A549 (cell line): ENCODE measurements at regions not wholly inside any gene's neighbourhood (a gene's known extent, or its start where the extent isn't known, plus 50 kb on each side); places are given as distances from the start of the nearest gene placed in this dataset.

Source experiments
- ATAC-seq, 2 experiments: fragments of 200-7000 bp in 1 of 2; fragments of >200 bp in 1 of 2; cut with Nextera tagmentation in 1 of 2; cut with Tn5 transposase in 1 of 2; 3 replicates each; pipeline versions ENCODE4 v1.8.0 to v1.9.1; 2018 to 2020; ENCODE audit warnings: mild to moderate bottlenecking in 1 of 2, moderate library complexity in 1 of 2
- CTCF ChIA-PET: fragments of 300-600 bp; sonication (Branson Sonifier 250); formaldehyde crosslinking; extraction: SDS; loops from one replicate; lab custom pipeline; 2021; ENCODE audit warnings: antibody characterized with exemption, inconsistent platforms; lab: Yijun Ruan, JAX
- POLR2A ChIA-PET: fragments of 350-600 bp; formaldehyde crosslinking; extraction: SDS; loops from one replicate; lab custom pipeline; 2021; ENCODE audit warnings: antibody characterized with exemption, inconsistent platforms; lab: Yijun Ruan, JAX
- DNase-seq, 2 experiments: peaks; one replicate each; pipeline versions ENCODE4 v3.0.0 to v3.0.0-alpha.2; 2011 to 2016; ENCODE audit warnings: low read depth in 1 of 2, low spot score in 1 of 2
- FAIRE-seq: peaks from 2 replicates; lab custom pipeline; 2011; peaks lifted over from hg19 to GRCh38; lab: Jason Lieb, UNC
- H3K27ac ChIP-seq, 2 experiments: fragments of >200 bp; sonication (Bioruptor Twin); formaldehyde crosslinking; 3 replicates each; pipeline ENCODE4 v1.5.1; 2016 to 2017
- H3K4me1 ChIP-seq: fragments of >200 bp; sonication (Bioruptor Twin); formaldehyde crosslinking; 3 replicates; pipeline ENCODE4 v1.6.1; 2016
- H3K4me2 ChIP-seq: fragments of >200 bp; sonication (Bioruptor Twin); formaldehyde crosslinking; 3 replicates; pipeline ENCODE4 v1.6.1; 2016
- H3K4me3 ChIP-seq: fragments of >200 bp; sonication (Bioruptor Twin); formaldehyde crosslinking; 3 replicates; pipeline ENCODE4 v1.5.1; 2016
- H3K9me3 ChIP-seq: fragments of >200 bp; sonication (Bioruptor Twin); formaldehyde crosslinking; 3 replicates; pipeline ENCODE4 v1.6.1; 2016
- BHLHE40 ChIP-seq: IDR thresholded peaks from 2 replicates; pipeline ENCODE4 v1.6.1; 2012; ENCODE audit warnings: low read depth, low read length, inconsistent platforms
- CHD2 ChIP-seq: fragments of 150-350 bp; IDR thresholded peaks from 2 replicates; pipeline ENCODE4 v1.6.1; 2014; ENCODE audit warnings: low read length; ENCODE audit not compliant: partially characterized antibody
- CHD4 ChIP-seq: fragments of 200-600 bp; sonication (generic); IDR thresholded peaks from 2 replicates; pipeline ENCODE4 v1.6.1; 2016; ENCODE audit warnings: antibody characterized with exemption, mild to moderate bottlenecking, borderline replicate concordance
- EHMT2 ChIP-seq: fragments of 200-600 bp; sonication (generic); IDR thresholded peaks from 2 replicates; pipeline ENCODE4 v1.6.1; 2016; ENCODE audit warnings: antibody characterized with exemption, low read depth, mild to moderate bottlenecking, moderate library complexity
- EP300 ChIP-seq, 2 experiments: fragments of >200 bp; sonication (Bioruptor Twin); formaldehyde crosslinking; IDR thresholded peaks; 2 replicates in 1 of 2; 3 replicates in 1 of 2; pipeline ENCODE4 v1.6.1; 2016 to 2017
- FOSL2 ChIP-seq, 2 experiments: fragments of 450-650 bp in 1 of 2; fragments of >200 bp in 1 of 2; sonication (Bioruptor Twin) in 1 of 2; formaldehyde crosslinking; IDR thresholded peaks; 2 replicates each; pipeline versions ENCODE4 v1.5.0 to v1.6.1; 2016 to 2020; ENCODE audit warnings: mild to moderate bottlenecking in 1 of 2, moderate library complexity in 1 of 2
- GATA3 ChIP-seq: IDR thresholded peaks from 2 replicates; pipeline ENCODE4 v1.6.1; 2012; ENCODE audit warnings: borderline replicate concordance
- HDAC2 ChIP-seq: fragments of 200-600 bp; sonication (generic); IDR thresholded peaks from 2 replicates; pipeline ENCODE4 v1.6.1; 2016
- HOXB13 ChIP-seq: fragments of 250-450 bp; sonication (Bioruptor Pico); IDR thresholded peaks from 2 replicates; pipeline ENCODE4 v1.5.0; 2020; ENCODE audit warnings: low read depth, mild to moderate bottlenecking, moderate library complexity
- KDM1A ChIP-seq: fragments of 200-600 bp; sonication (generic); IDR thresholded peaks from 2 replicates; pipeline ENCODE4 v1.6.1; 2016; ENCODE audit warnings: low read depth, mild to moderate bottlenecking
- MYC ChIP-seq: IDR thresholded peaks from 2 replicates; pipeline ENCODE4 v1.6.1; 2012; ENCODE audit warnings: mild to moderate bottlenecking, inconsistent platforms, low read length, improper control_type of control experiment, borderline replicate concordance
- POLR2A ChIP-seq: IDR thresholded peaks from 2 replicates; pipeline ENCODE4 v1.6.1; 2012; ENCODE audit warnings: mild to moderate bottlenecking, low read length
- RARB ChIP-seq: fragments of 250-450 bp; sonication (Bioruptor Pico); IDR thresholded peaks from 2 replicates; pipeline ENCODE4 v1.8.0; 2021; ENCODE audit warnings: mild to moderate bottlenecking, moderate library complexity
- RFX5 ChIP-seq: fragments of 450-650 bp; IDR thresholded peaks from 2 replicates; pipeline ENCODE4 v1.7.1; 2014; ENCODE audit warnings: antibody characterized with exemption, mild to moderate bottlenecking, moderate library complexity
- SMC3 ChIP-seq: fragments of >200 bp; sonication (Bioruptor Twin); formaldehyde crosslinking; IDR thresholded peaks from 3 replicates; pipeline ENCODE4 v1.6.1; 2018; ENCODE audit warnings: inconsistent platforms
- ZC3H11A ChIP-seq: fragments of 450-650 bp; IDR thresholded peaks from 2 replicates; pipeline ENCODE4 v1.6.1; 2014; ENCODE audit warnings: antibody characterized with exemption, mild to moderate bottlenecking
- ZNF302 ChIP-seq: fragments of 250-450 bp; sonication (Bioruptor Pico); IDR thresholded peaks from 2 replicates; pipeline ENCODE4 v1.9.0; 2021; ENCODE audit warnings: inconsistent platforms, mild to moderate bottlenecking, moderate library complexity
- WGBS: methylation state at CpG from one replicate; pipeline ENCODE4 v1.1.6; 2017; ENCODE audit errors: missing lambda C conversion rate; 5-methylcytosine and 5-hydroxymethylcytosine counted together
- TF ChIP-seq, protein P1 (sequence below): IDR thresholded peaks from 2 replicates; pipeline ENCODE4 v1.6.1; 2012
- TF ChIP-seq, protein P2 (sequence below): IDR thresholded peaks from 2 replicates; pipeline ENCODE4 v1.6.1; 2012; ENCODE audit warnings: low read depth, borderline replicate concordance
- TF ChIP-seq, protein P3 (sequence below): fragments of >200 bp; sonication (Bioruptor Twin); formaldehyde crosslinking; IDR thresholded peaks from 3 replicates; pipeline ENCODE4 v1.5.1; 2016
- TF ChIP-seq, protein P4 (sequence below): fragments of 250-450 bp; sonication (Bioruptor Pico); IDR thresholded peaks from 2 replicates; pipeline ENCODE4 v1.5.0; 2020; ENCODE audit warnings: low read depth, mild to moderate bottlenecking, moderate library complexity
- TF ChIP-seq, protein P5 (sequence below): fragments of 200-600 bp; sonication (generic); IDR thresholded peaks from 2 replicates; pipeline ENCODE4 v1.6.1; 2016; ENCODE audit warnings: antibody characterized with exemption, mild to moderate bottlenecking, moderate library complexity

DNA sequence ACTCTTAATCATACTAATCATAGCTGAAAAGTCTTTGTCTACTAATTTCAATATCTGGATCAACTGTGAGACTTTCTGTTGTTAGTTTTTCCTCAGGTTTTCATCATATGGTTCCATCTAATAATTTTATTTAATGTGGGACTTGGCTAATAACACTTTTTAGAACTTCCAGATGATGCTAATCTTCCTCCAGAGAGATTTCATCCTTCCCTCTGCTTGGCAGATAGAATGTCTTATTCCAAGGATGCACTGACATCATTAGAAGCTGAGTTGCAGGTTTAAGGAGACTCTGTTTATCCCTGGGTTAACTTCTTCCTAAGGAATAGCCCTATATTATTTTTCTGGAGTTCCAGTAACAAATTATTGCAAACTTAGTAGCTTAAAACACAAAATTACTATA lies 325.6 kb downstream of the COG6 start:
- no peak for ATAC-seq
- DNase-seq, result no peak
- TF ChIP-seq SMC3 (no peak), KDM1A (no peak), CHD2 (no peak), BHLHE40 (no peak), CHD4 (no peak), HOXB13 (CRISPR knock-in tag) (no peak), EP300 (IDR thresholded peaks at IDR 0.05) (no peak), ZC3H11A (no peak)
- TF ChIP-seq, protein P1, sequence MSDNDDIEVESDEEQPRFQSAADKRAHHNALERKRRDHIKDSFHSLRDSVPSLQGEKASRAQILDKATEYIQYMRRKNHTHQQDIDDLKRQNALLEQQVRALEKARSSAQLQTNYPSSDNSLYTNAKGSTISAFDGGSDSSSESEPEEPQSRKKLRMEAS, result no peak
- TF ChIP-seq, protein P2, sequence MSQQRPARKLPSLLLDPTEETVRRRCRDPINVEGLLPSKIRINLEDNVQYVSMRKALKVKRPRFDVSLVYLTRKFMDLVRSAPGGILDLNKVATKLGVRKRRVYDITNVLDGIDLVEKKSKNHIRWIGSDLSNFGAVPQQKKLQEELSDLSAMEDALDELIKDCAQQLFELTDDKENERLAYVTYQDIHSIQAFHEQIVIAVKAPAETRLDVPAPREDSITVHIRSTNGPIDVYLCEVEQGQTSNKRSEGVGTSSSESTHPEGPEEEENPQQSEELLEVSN, result no peak
- TF ChIP-seq, all 56 proteins: peak for 0
- H3K4me3 ChIP-seq, result no peak overlapping the region
- no peak overlapping the region for H3K4me2 ChIP-seq
- no peaks in the 10 kb centered on the region for H3K9me3 ChIP-seq
- H3K4me1 ChIP-seq, result no peaks in the 10 kb centered on the region
- ChIA-PET CTCF (no interaction called here), POLR2A (no interaction called here)
- no peak overlapping the region for H3K27ac ChIP-seq
- no peak for FAIRE-seq

DNA sequence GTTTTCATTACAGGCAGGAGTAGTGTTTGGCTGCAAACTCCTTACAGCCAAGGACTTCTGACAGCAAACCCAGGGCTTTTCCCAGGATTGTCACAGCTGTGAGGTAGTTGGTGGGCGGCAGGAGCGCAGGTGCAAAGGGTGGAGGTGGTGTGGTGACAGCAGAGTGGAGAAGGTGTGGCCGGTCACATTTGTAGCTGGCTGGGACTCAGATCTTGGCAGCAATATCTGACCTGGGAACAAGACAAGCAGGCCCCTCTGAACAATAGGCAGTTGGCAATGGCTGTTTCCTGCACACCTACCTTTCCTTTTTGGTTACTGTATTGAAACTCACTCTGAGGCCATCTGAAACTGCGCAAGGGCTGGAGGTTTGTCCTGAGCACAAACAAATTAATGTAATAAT lies 327.3 kb downstream of the COG6 start:
- Histone ChIP-seq H3K4me2 (no peak overlapping the region), H3K9me3 (no peaks in the 10 kb centered on the region), H3K4me1 (no peaks in the 10 kb centered on the region), H3K27ac (no peak overlapping the region), H3K4me3 (no peak overlapping the region)
- 62% methylated on average over 4 of the region's 4 CpGs for WGBS
- no peak for FAIRE-seq
- ChIA-PET POLR2A (no interaction called here), CTCF (no interaction called here)
- DNase-seq, result no peak
- ATAC-seq, result no peak
- no peak for TF ChIP-seq FOSL2 (IDR thresholded peaks at IDR 0.05)
- TF ChIP-seq FOSL2 (CRISPR knock-in tag; IDR thresholded peaks at IDR 0.05), result no peak
- TF ChIP-seq EHMT2, result no peak
- TF ChIP-seq POLR2A, result no peak
- TF ChIP-seq ZNF302 (CRISPR knock-in tag), result no peak
- no peak for TF ChIP-seq BHLHE40
- no peak for TF ChIP-seq MYC
- TF ChIP-seq GATA3, result no peak

DNA sequence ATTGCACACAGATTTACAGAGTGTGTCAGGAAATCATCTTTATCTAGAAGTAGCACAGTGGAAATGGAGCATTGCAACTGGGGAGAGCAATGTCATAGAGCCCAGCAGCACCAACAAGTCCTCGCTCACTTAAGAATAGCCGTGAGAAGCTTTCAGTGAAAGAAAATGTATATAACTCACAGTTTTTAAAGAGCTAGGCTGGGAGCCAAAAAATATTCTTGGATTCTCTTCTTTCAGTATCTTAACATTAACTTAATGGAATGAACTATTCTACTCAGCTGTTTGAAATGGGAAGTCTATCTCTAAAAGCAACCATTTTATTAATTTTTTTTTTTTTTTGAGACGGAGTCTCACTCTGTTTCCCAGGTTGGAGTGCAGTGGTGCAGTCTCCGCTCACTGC lies 329.6 kb downstream of the COG6 start:
- no peaks in the 10 kb centered on the region for H3K4me1 ChIP-seq
- TF ChIP-seq ZNF302 (CRISPR knock-in tag), result no peak
- TF ChIP-seq RARB (CRISPR knock-in tag), result no peak
- TF ChIP-seq, protein P3, sequence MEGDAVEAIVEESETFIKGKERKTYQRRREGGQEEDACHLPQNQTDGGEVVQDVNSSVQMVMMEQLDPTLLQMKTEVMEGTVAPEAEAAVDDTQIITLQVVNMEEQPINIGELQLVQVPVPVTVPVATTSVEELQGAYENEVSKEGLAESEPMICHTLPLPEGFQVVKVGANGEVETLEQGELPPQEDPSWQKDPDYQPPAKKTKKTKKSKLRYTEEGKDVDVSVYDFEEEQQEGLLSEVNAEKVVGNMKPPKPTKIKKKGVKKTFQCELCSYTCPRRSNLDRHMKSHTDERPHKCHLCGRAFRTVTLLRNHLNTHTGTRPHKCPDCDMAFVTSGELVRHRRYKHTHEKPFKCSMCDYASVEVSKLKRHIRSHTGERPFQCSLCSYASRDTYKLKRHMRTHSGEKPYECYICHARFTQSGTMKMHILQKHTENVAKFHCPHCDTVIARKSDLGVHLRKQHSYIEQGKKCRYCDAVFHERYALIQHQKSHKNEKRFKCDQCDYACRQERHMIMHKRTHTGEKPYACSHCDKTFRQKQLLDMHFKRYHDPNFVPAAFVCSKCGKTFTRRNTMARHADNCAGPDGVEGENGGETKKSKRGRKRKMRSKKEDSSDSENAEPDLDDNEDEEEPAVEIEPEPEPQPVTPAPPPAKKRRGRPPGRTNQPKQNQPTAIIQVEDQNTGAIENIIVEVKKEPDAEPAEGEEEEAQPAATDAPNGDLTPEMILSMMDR, result no peak
- TF ChIP-seq, protein P4, sequence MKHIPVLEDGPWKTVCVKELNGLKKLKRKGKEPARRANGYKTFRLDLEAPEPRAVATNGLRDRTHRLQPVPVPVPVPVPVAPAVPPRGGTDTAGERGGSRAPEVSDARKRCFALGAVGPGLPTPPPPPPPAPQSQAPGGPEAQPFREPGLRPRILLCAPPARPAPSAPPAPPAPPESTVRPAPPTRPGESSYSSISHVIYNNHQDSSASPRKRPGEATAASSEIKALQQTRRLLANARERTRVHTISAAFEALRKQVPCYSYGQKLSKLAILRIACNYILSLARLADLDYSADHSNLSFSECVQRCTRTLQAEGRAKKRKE (CRISPR knock-in tag), result no peak
- TF ChIP-seq, protein P5, sequence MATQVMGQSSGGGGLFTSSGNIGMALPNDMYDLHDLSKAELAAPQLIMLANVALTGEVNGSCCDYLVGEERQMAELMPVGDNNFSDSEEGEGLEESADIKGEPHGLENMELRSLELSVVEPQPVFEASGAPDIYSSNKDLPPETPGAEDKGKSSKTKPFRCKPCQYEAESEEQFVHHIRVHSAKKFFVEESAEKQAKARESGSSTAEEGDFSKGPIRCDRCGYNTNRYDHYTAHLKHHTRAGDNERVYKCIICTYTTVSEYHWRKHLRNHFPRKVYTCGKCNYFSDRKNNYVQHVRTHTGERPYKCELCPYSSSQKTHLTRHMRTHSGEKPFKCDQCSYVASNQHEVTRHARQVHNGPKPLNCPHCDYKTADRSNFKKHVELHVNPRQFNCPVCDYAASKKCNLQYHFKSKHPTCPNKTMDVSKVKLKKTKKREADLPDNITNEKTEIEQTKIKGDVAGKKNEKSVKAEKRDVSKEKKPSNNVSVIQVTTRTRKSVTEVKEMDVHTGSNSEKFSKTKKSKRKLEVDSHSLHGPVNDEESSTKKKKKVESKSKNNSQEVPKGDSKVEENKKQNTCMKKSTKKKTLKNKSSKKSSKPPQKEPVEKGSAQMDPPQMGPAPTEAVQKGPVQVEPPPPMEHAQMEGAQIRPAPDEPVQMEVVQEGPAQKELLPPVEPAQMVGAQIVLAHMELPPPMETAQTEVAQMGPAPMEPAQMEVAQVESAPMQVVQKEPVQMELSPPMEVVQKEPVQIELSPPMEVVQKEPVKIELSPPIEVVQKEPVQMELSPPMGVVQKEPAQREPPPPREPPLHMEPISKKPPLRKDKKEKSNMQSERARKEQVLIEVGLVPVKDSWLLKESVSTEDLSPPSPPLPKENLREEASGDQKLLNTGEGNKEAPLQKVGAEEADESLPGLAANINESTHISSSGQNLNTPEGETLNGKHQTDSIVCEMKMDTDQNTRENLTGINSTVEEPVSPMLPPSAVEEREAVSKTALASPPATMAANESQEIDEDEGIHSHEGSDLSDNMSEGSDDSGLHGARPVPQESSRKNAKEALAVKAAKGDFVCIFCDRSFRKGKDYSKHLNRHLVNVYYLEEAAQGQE, result no peak
- no peak for TF ChIP-seq RFX5
- no peak for TF ChIP-seq HDAC2
- H3K27ac ChIP-seq, result no peak overlapping the region
- no peak overlapping the region for H3K4me3 ChIP-seq
- CTCF ChIA-PET, result no interaction called here
- WGBS, result 69% methylated on average over 3 of the region's 4 CpGs
- no peaks in the 10 kb centered on the region for H3K9me3 ChIP-seq
- no peak overlapping the region for H3K4me2 ChIP-seq
- FAIRE-seq, result no peak
- POLR2A ChIA-PET, result no interaction called here
- no peak for ATAC-seq
- DNase-seq, result no peak
